ENCODE measurements at regions not wholly inside any gene's neighbourhood (a gene's known extent, or its start where the extent isn't known, plus 50 kb on each side); places are given as distances from the start of the nearest gene placed in this dataset.

- Histone ChIP-seq H3K36me3 (no peaks in the 10 kb centered on the region), H3K9me3 (no peaks in the 10 kb centered on the region), H3K27me3 (no peaks in the 10 kb centered on the region), H3K4me3 (no peak overlapping the region), H3K4me1 (no peaks in the 10 kb centered on the region), H3K27ac (no peak overlapping the region)
- intact Hi-C loops (cut with DNase I) = no loop called here
- TF ChIP-seq CTCF (IDR thresholded peaks at IDR 0.05) (no peak), POLR2AphosphoS5 (IDR thresholded peaks at IDR 0.05; ENCODE audit: insufficient read depth in 1 of 2, low read depth in 1 of 2) (no peak), POLR2A (IDR thresholded peaks at IDR 0.05) (no peak)
- DNase-seq (ENCODE audit: extremely low spot score in 2 of 2) = no peak
These were observed 776.3 kb downstream of the TMEM121 start for GRCh38 chr14:106302661-106303060.

GRCh38 chr14:106304271-106304670, 777.9 kb downstream of the TMEM121 start:
- Histone ChIP-seq H3K27me3 (no peaks in the 10 kb centered on the region), H3K4me3 (no peak overlapping the region), H3K36me3 (no peaks in the 10 kb centered on the region), H3K9me3 (no peaks in the 10 kb centered on the region), H3K4me1 (no peaks in the 10 kb centered on the region), H3K27ac (no peak overlapping the region)
- TF ChIP-seq POLR2AphosphoS5 (IDR thresholded peaks at IDR 0.05; ENCODE audit: insufficient read depth in 1 of 2, low read depth in 1 of 2) = no peak
- no peak for TF ChIP-seq POLR2A (IDR thresholded peaks at IDR 0.05)
- TF ChIP-seq CTCF (IDR thresholded peaks at IDR 0.05) = no peak
- DNase-seq (ENCODE audit: extremely low spot score in 2 of 2) = no peak
- intact Hi-C loops (cut with DNase I) = no loop called here

GRCh38 chr14:106308839-106309389, 782.5 kb downstream of the TMEM121 start:
- H3K27ac ChIP-seq = no peak overlapping the region
- H3K27me3 ChIP-seq = no peaks in the 10 kb centered on the region
- H3K9me3 ChIP-seq = no peaks in the 10 kb centered on the region
- H3K4me3 ChIP-seq = no peak overlapping the region
- intact Hi-C loops (cut with DNase I) = no loop called here
- DNase-seq (ENCODE audit: extremely low spot score in 2 of 2) = no peak
- H3K36me3 ChIP-seq = no peaks in the 10 kb centered on the region
- H3K4me1 ChIP-seq = no peaks in the 10 kb centered on the region
- TF ChIP-seq CTCF (IDR thresholded peaks at IDR 0.05) (peak in 1 of 3 experiments; percentile 17), POLR2A (IDR thresholded peaks at IDR 0.05) (no peak)

GRCh38 chr14:106309423-106309822, 783.0 kb downstream of the TMEM121 start:
- H3K4me3 ChIP-seq = no peak overlapping the region

More at GRCh38 chr14:106309423-106309822, 783.0 kb downstream of the TMEM121 start:
- Histone ChIP-seq H3K27ac (no peak overlapping the region), H3K36me3 (no peaks in the 10 kb centered on the region), H3K27me3 (no peaks in the 10 kb centered on the region), H3K4me1 (no peaks in the 10 kb centered on the region), H3K9me3 (no peaks in the 10 kb centered on the region)
- no peak for DNase-seq (ENCODE audit: extremely low spot score in 2 of 2)
- intact Hi-C loops (cut with DNase I) = no loop called here
- no peak for TF ChIP-seq POLR2AphosphoS5 (IDR thresholded peaks at IDR 0.05; ENCODE audit: insufficient read depth in 1 of 2, low read depth in 1 of 2)
- no peak for TF ChIP-seq POLR2A (IDR thresholded peaks at IDR 0.05)
- TF ChIP-seq CTCF (IDR thresholded peaks at IDR 0.05) = no peak
